IMR-90 (cell line): ENCODE measurements at regions not wholly inside any gene's neighbourhood (a gene's known extent, or its start where the extent isn't known, plus 50 kb on each side); places are given as distances from the start of the nearest gene placed in this dataset.

Source experiments
- ATAC-seq: fragments of 200-7000 bp; cut with Tn5 transposase; 2 replicates; pipeline ENCODE4 v1.9.1; 2020; ENCODE audit warnings: low read depth, mild to moderate bottlenecking, moderate library complexity
- BruUV-seq: library from RNA; stranded (reverse); fragments of 400-500 nt; replicated peaks from 2 replicates; lab custom pipeline; 2021; lab: Mats Ljungman, UMichigan
- CTCF ChIA-PET: fragments of 300-600 bp; formaldehyde crosslinking; extraction: SDS; loops from one replicate; lab custom pipeline; 2021; ENCODE audit warnings: antibody characterized with exemption; lab: Yijun Ruan, JAX
- POLR2A ChIA-PET: fragments of 300-600 bp; sonication (Branson Sonifier 250); formaldehyde crosslinking; loops from one replicate; lab custom pipeline; 2022; ENCODE audit warnings: antibody characterized with exemption; ENCODE audit not compliant: unreplicated experiment; lab: Charles Lee
- DNase-seq: peaks from one replicate; pipeline ENCODE4 v3.0.0; 2013
- H2AFZ ChIP-seq: replicated peaks from 2 replicates; pipeline ENCODE3; 2013; ENCODE audit warnings: low read length, mild to moderate bottlenecking; ENCODE audit not compliant: poor library complexity
- H2AK5ac ChIP-seq: 2 replicates; pipeline ENCODE4 v1.6.1; 2013; ENCODE audit warnings: low read depth, low read length, inconsistent platforms
- H2AK9ac ChIP-seq: replicated peaks from 2 replicates; pipeline ENCODE3; 2013; ENCODE audit warnings: mild to moderate bottlenecking, low read depth, low read length, moderate library complexity; ENCODE audit not compliant: poor library complexity
- H2BK120ac ChIP-seq: 2 replicates; pipeline ENCODE4 v1.6.1; 2013; ENCODE audit warnings: low read depth, low read length, inconsistent platforms
- H2BK15ac ChIP-seq: 3 replicates; pipeline ENCODE4 v1.6.1; 2013; ENCODE audit warnings: low read depth, low read length, inconsistent platforms
- H2BK20ac ChIP-seq: 2 replicates; pipeline ENCODE4 v1.6.1; 2013; ENCODE audit warnings: low read depth, mild to moderate bottlenecking, inconsistent platforms, low read length, moderate library complexity
- H2BK5ac ChIP-seq: 2 replicates; pipeline ENCODE4 v1.6.1; 2013; ENCODE audit warnings: mild to moderate bottlenecking, low read depth, low read length, inconsistent platforms; ENCODE audit not compliant: poor library complexity, severe bottlenecking
- H3K14ac ChIP-seq: replicated peaks from 2 replicates; pipeline ENCODE4 v1.6.1; 2013; ENCODE audit warnings: low read depth, low read length, inconsistent platforms
- H3K18ac ChIP-seq: 2 replicates; pipeline ENCODE4 v1.6.1; 2013; ENCODE audit warnings: low read depth, low read length, control low read depth
- H3K23ac ChIP-seq: 2 replicates; pipeline ENCODE4 v1.6.1; 2013; ENCODE audit warnings: low read depth, low read length, inconsistent platforms
- H3K27ac ChIP-seq: 2 replicates; pipeline ENCODE4 v1.5.1; 2013; ENCODE audit warnings: mild to moderate bottlenecking, control low read depth, low read length; ENCODE audit not compliant: insufficient read depth
- H3K27me3 ChIP-seq: 2 replicates; pipeline ENCODE4 v1.6.1; 2013; ENCODE audit warnings: low read length; ENCODE audit not compliant: control insufficient read depth, insufficient read depth
- H3K36me3 ChIP-seq: 2 replicates; pipeline ENCODE4 v1.6.1; 2013; ENCODE audit warnings: low read length, mixed read lengths; ENCODE audit not compliant: control insufficient read depth, insufficient read depth
- H3K4ac ChIP-seq: 2 replicates; pipeline ENCODE4 v1.6.1; 2013; ENCODE audit warnings: low read depth, low read length, inconsistent platforms
- H3K4me1 ChIP-seq: 2 replicates; pipeline ENCODE4 v1.6.1; 2013; ENCODE audit warnings: low read length, mixed read lengths; ENCODE audit not compliant: control insufficient read depth, insufficient read depth
- H3K4me2 ChIP-seq: 2 replicates; pipeline ENCODE4 v1.6.1; 2013; ENCODE audit warnings: low read depth, mild to moderate bottlenecking, control low read depth, low read length, moderate library complexity
- H3K4me3 ChIP-seq: 2 replicates; pipeline ENCODE4 v1.5.1; 2013; ENCODE audit warnings: low read depth, mild to moderate bottlenecking, control low read depth, low read length, moderate library complexity; ENCODE audit not compliant: insufficient read depth
- H3K56ac ChIP-seq: 2 replicates; pipeline ENCODE4 v1.6.1; 2013; ENCODE audit warnings: low read length, inconsistent platforms; ENCODE audit not compliant: insufficient read depth; ENCODE audit errors: extremely low read depth
- H3K79me1 ChIP-seq, 2 experiments: 2 replicates each; pipeline ENCODE4 v1.6.1; 2013; ENCODE audit warnings: low read length in 2 of 2, inconsistent platforms in 1 of 2, low read depth in 1 of 2
- H3K9ac ChIP-seq: 2 replicates; pipeline ENCODE4 v1.6.1; 2013; ENCODE audit warnings: low read depth, low read length, control low read depth
- H3K9me1 ChIP-seq: 2 replicates; pipeline ENCODE4 v1.6.1; 2013; ENCODE audit warnings: low read length, inconsistent platforms; ENCODE audit not compliant: insufficient read depth
- H3K9me3 ChIP-seq: 2 replicates; pipeline ENCODE4 v1.6.1; 2013; ENCODE audit warnings: low read length; ENCODE audit not compliant: control insufficient read depth, insufficient read depth
- H4K20me1 ChIP-seq: 2 replicates; pipeline ENCODE4 v1.6.1; 2013; ENCODE audit warnings: low read length, inconsistent platforms; ENCODE audit not compliant: insufficient read depth
- H4K5ac ChIP-seq: 2 replicates; pipeline ENCODE4 v1.6.1; 2013; ENCODE audit warnings: mild to moderate bottlenecking, low read depth, low read length, control low read depth
- H4K8ac ChIP-seq, 2 experiments: 2 replicates each; pipeline ENCODE4 v1.6.1; 2013; ENCODE audit warnings: low read depth in 2 of 2, low read length in 2 of 2, control low read depth in 1 of 2, inconsistent platforms in 1 of 2
- H4K91ac ChIP-seq: 2 replicates; pipeline ENCODE4 v1.6.1; 2013; ENCODE audit warnings: low read depth, low read length, inconsistent platforms; ENCODE audit not compliant: insufficient read depth
- MXI1 ChIP-seq: IDR thresholded peaks from 2 replicates; pipeline ENCODE4 v1.6.1; 2012; ENCODE audit warnings: low read depth, mild to moderate bottlenecking, low read length, moderate library complexity, borderline replicate concordance
- NFE2L2 ChIP-seq: fragments of 150-350 bp; IDR thresholded peaks from 2 replicates; pipeline ENCODE4 v1.6.1; 2016; ENCODE audit warnings: low read depth, mild to moderate bottlenecking, low read length
- SMC3 ChIP-seq: fragments of 150-350 bp; IDR thresholded peaks from 2 replicates; pipeline ENCODE4 v1.6.1; 2016; ENCODE audit warnings: low read depth, mild to moderate bottlenecking, antibody characterized with exemption, low read length, moderate library complexity
- dilution Hi-C: fragments of 300-500 bp; cut with HindIII; formaldehyde crosslinking; loops from one replicate; pipeline ENCODE4 v1.14.3; 2018; ENCODE audit warnings: low sequenced_read_pairs; ENCODE audit not compliant: unreplicated experiment
- in situ Hi-C: fragments of 300-500 bp; cut with MboI; formaldehyde crosslinking; loops from 3 replicates; pipeline ENCODE4 v1.14.3; 2019; ENCODE audit warnings: low sequenced_read_pairs, inconsistent platforms, mixed read lengths
- intact Hi-C: fragments of 100-400 bp; cut with micrococcal nuclease; formaldehyde crosslinking; loops from 2 replicates; pipeline ENCODE4 v1.10.0; 2022
- TF ChIP-seq, protein P1 (sequence below): fragments of 150-350 bp; IDR thresholded peaks from 2 replicates; pipeline ENCODE4 v1.6.1; 2017; ENCODE audit warnings: mild to moderate bottlenecking, antibody characterized with exemption, low read length, low read depth

DNA sequence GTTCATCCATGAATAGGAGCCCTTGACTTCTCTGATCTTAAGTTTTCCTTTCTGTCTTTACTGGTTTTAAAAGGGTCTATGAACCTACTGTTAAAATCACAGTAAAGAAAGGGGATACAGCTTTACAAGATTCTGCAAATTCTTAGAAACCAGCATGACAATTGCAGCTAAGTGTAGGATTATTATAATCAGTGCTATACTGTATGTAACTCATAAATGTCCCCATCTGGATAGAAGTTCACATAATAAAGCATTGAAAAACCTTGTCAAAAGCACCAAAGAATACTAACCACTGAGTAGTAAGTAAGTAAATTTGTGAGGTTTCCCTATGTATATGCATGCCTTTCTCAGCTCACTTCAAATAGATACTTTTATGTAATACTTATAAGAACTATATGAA, 724.6 kb downstream of the CENPC start:
- Histone ChIP-seq H2BK15ac (no peak overlapping the region), H2BK20ac (no peak overlapping the region), H2AFZ (no peak overlapping the region), H3K79me1 (no peaks in the 10 kb centered on the region), H3K56ac (no peak overlapping the region), H4K5ac (no peak overlapping the region), H2AK5ac (no peak overlapping the region), H3K23ac (no peak overlapping the region), H3K27me3 (no peaks in the 10 kb centered on the region), H3K9me1 (no peaks in the 10 kb centered on the region), H3K4me2 (no peak overlapping the region), H2AK9ac (no peak overlapping the region), H4K8ac (no peak overlapping the region), H3K14ac (no peak overlapping the region), H3K36me3 (no peaks in the 10 kb centered on the region), H4K91ac (no peak overlapping the region), H3K9me3 (peaks cover 3% of the 10 kb centered on the region; the same call in 1 of the 2 replicates), H3K27ac (no peak overlapping the region), H2BK120ac (no peak overlapping the region), H3K18ac (no peak overlapping the region), H3K4ac (no peak overlapping the region), H3K9ac (no peak overlapping the region), H3K4me3 (no peak overlapping the region), H4K20me1 (no peaks in the 10 kb centered on the region), H2BK5ac (no peak overlapping the region), H3K4me1 (no peaks in the 10 kb centered on the region)
- no peak for DNase-seq
- ChIA-PET CTCF (no interaction called here), POLR2A (no interaction called here)
- intact Hi-C loops, result no loop called here
- no TSS peak for BruUV-seq
- no peak for ATAC-seq
- TF ChIP-seq SMC3 (no peak), MXI1 (no peak), NFE2L2 (no peak)
- TF ChIP-seq, protein P1, sequence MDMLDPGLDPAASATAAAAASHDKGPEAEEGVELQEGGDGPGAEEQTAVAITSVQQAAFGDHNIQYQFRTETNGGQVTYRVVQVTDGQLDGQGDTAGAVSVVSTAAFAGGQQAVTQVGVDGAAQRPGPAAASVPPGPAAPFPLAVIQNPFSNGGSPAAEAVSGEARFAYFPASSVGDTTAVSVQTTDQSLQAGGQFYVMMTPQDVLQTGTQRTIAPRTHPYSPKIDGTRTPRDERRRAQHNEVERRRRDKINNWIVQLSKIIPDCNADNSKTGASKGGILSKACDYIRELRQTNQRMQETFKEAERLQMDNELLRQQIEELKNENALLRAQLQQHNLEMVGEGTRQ, result no peak
- in situ Hi-C loops, result no loop called here
- dilution Hi-C loops, result no loop called here
